ENCODE measurements at regions not wholly inside any gene's neighbourhood (a gene's known extent, or its start where the extent isn't known, plus 50 kb on each side); places are given as distances from the start of the nearest gene placed in this dataset.

GRCh38 chr2:156077041-156077742, 255.3 kb downstream of the NR4A2 start:
- TF ChIP-seq CTCF (IDR thresholded peaks at IDR 0.05; ENCODE audit: low read depth, low read length) (no peak), MYC (IDR thresholded peaks at IDR 0.05; ENCODE audit: low read depth, low read length) (no peak), POLR2A (IDR thresholded peaks at IDR 0.05; ENCODE audit: extremely low read depth, insufficient read length) (no peak), MAX (IDR thresholded peaks at IDR 0.05; ENCODE audit: low read depth, low read length) (no peak)

All from NB4 (cell line).